ENCODE measurements at regions not wholly inside any gene's neighbourhood (a gene's known extent, or its start where the extent isn't known, plus 50 kb on each side); places are given as distances from the start of the nearest gene placed in this dataset.

- TF ChIP-seq, protein P1, sequence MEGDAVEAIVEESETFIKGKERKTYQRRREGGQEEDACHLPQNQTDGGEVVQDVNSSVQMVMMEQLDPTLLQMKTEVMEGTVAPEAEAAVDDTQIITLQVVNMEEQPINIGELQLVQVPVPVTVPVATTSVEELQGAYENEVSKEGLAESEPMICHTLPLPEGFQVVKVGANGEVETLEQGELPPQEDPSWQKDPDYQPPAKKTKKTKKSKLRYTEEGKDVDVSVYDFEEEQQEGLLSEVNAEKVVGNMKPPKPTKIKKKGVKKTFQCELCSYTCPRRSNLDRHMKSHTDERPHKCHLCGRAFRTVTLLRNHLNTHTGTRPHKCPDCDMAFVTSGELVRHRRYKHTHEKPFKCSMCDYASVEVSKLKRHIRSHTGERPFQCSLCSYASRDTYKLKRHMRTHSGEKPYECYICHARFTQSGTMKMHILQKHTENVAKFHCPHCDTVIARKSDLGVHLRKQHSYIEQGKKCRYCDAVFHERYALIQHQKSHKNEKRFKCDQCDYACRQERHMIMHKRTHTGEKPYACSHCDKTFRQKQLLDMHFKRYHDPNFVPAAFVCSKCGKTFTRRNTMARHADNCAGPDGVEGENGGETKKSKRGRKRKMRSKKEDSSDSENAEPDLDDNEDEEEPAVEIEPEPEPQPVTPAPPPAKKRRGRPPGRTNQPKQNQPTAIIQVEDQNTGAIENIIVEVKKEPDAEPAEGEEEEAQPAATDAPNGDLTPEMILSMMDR (conservative IDR thresholded peaks at IDR 0.05 in 1 of 2, IDR thresholded peaks at IDR 0.05 in 1 of 2; ENCODE audit: extremely low read depth in 1 of 2, insufficient read depth in 1 of 2, low read depth in 1 of 2, low read length in 2 of 2), result no peak
- TF ChIP-seq EZH2 (IDR thresholded peaks at IDR 0.05; ENCODE audit: borderline replicate concordance, low read length), result no peak
These were observed 455.3 kb upstream of the ATP2B1 start for GRCh38 chr12:90163975-90164374.
